ENCODE measurements at regions not wholly inside any gene's neighbourhood (a gene's known extent, or its start where the extent isn't known, plus 50 kb on each side); places are given as distances from the start of the nearest gene placed in this dataset.

GRCh38 chr3:64456674-64457073, 231.1 kb downstream of the ADAMTS9 start:
- DNase-seq (ENCODE audit: low spot score), result no peak
- in situ Hi-C loops (cut with MboI; ENCODE audit: low pct_unique_long_range_greater_than_20kb, low sequenced_read_pairs, unreplicated experiment), result no loop called here
- no peak for TF ChIP-seq CTCF (IDR thresholded peaks at IDR 0.05; ENCODE audit: extremely low read depth, insufficient read depth, missing control alignments)

GRCh38 chr3:64455351-64455750, 230.1 kb upstream of the PRICKLE2 start:
- DNase-seq (ENCODE audit: low spot score), result no peak
- in situ Hi-C loops (cut with MboI; ENCODE audit: low pct_unique_long_range_greater_than_20kb, low sequenced_read_pairs, unreplicated experiment), result no loop called here
- no peak for TF ChIP-seq CTCF (IDR thresholded peaks at IDR 0.05; ENCODE audit: extremely low read depth, insufficient read depth, missing control alignments)

- no peak for TF ChIP-seq CTCF (IDR thresholded peaks at IDR 0.05; ENCODE audit: extremely low read depth, insufficient read depth, missing control alignments)
- no peak for DNase-seq (ENCODE audit: low spot score)
- in situ Hi-C loops (cut with MboI; ENCODE audit: low pct_unique_long_range_greater_than_20kb, low sequenced_read_pairs, unreplicated experiment), result no loop called here
These were observed 229.5 kb upstream of the PRICKLE2 start for GRCh38 chr3:64454768-64455167.

- no peak for DNase-seq (ENCODE audit: low spot score)
- in situ Hi-C loops (cut with MboI; ENCODE audit: low pct_unique_long_range_greater_than_20kb, low sequenced_read_pairs, unreplicated experiment), result no loop called here
- no peak for TF ChIP-seq CTCF (IDR thresholded peaks at IDR 0.05; ENCODE audit: extremely low read depth, insufficient read depth, missing control alignments)
These were observed 228.9 kb upstream of the PRICKLE2 start for GRCh38 chr3:64454179-64454578.

- in situ Hi-C loops (cut with MboI; ENCODE audit: low pct_unique_long_range_greater_than_20kb, low sequenced_read_pairs, unreplicated experiment), result no loop called here
- TF ChIP-seq CTCF (IDR thresholded peaks at IDR 0.05; ENCODE audit: extremely low read depth, insufficient read depth, missing control alignments), result no peak
- no peak for DNase-seq (ENCODE audit: low spot score)
These were observed 226.2 kb upstream of the PRICKLE2 start for GRCh38 chr3:64451283-64452012.

- DNase-seq (ENCODE audit: low spot score), result no peak
- no peak for TF ChIP-seq CTCF (IDR thresholded peaks at IDR 0.05; ENCODE audit: extremely low read depth, insufficient read depth, missing control alignments)
- in situ Hi-C loops (cut with MboI; ENCODE audit: low pct_unique_long_range_greater_than_20kb, low sequenced_read_pairs, unreplicated experiment), result no loop called here
These were observed 225.2 kb upstream of the PRICKLE2 start for GRCh38 chr3:64450396-64450956.
